ENCODE measurements at regions not wholly inside any gene's neighbourhood (a gene's known extent, or its start where the extent isn't known, plus 50 kb on each side); places are given as distances from the start of the nearest gene placed in this dataset.

- Histone ChIP-seq H3K9me3 (no peaks in the 10 kb centered on the region), H3K4me3 (no peak overlapping the region), H3K27me3 (no peaks in the 10 kb centered on the region), H3K27ac (no peak overlapping the region), H3K36me3 (no peaks in the 10 kb centered on the region), H3K4me1 (no peaks in the 10 kb centered on the region)
- WGBS, 2 donors, result 62 to 71% methylated on average over 2 of the region's 2 CpGs
- no peak for TF ChIP-seq CTCF (IDR thresholded peaks at IDR 0.05)
- intact Hi-C loops (cut with DNase I), result no loop called here
- DNase-seq, result no peak
- ATAC-seq, result peak in 5 of 8 donors; percentile 29 to 51 (median 47)
Observed at GRCh38 chr5:33072726-33073125, 361.6 kb downstream of the NPR3 start.

- H3K27me3 ChIP-seq, result no peaks in the 10 kb centered on the region
- no peak for TF ChIP-seq CTCF (IDR thresholded peaks at IDR 0.05)
- no peak overlapping the region for H3K27ac ChIP-seq
- no peaks in the 10 kb centered on the region for H3K36me3 ChIP-seq
- intact Hi-C loops (cut with DNase I), result no loop called here
- no peak for ATAC-seq
- no peaks in the 10 kb centered on the region for H3K9me3 ChIP-seq
- WGBS, 2 donors, result 66 to 90% methylated on average over 3 of the region's 3 CpGs
- H3K4me1 ChIP-seq, result peaks cover 0 to 7% (median 0%) of the 10 kb centered on the region in 9 donors
- no peak overlapping the region for H3K4me3 ChIP-seq
- no peak for DNase-seq
Observed at GRCh38 chr5:33073881-33074327, 362.8 kb downstream of the NPR3 start.

GRCh38 chr5:33074548-33074947 is 363.4 kb downstream of the NPR3 start:
- H3K4me3 ChIP-seq, result no peak overlapping the region
- ATAC-seq (no peak), DNase-seq (no peak)
- no peaks in the 10 kb centered on the region for H3K9me3 ChIP-seq
- WGBS, 2 donors, result 82 to 87% methylated on average over 3 of the region's 3 CpGs
- TF ChIP-seq CTCF (IDR thresholded peaks at IDR 0.05), result no peak
- no peaks in the 10 kb centered on the region for H3K36me3 ChIP-seq
- no peaks in the 10 kb centered on the region for H3K27me3 ChIP-seq
- H3K4me1 ChIP-seq, result peaks cover 0 to 11% (median 0%) of the 10 kb centered on the region in 9 donors
- no peak overlapping the region for H3K27ac ChIP-seq
- intact Hi-C loops (cut with DNase I), result no loop called here

GRCh38 chr5:33075731-33076130 is 364.6 kb downstream of the NPR3 start:
- 40 to 70% methylated on average over 2 of the region's 2 CpGs for WGBS, 2 donors
- no peaks in the 10 kb centered on the region for H3K9me3 ChIP-seq
- no peaks in the 10 kb centered on the region for H3K36me3 ChIP-seq
- DNase-seq (no peak), ATAC-seq (no peak)
- TF ChIP-seq CTCF (IDR thresholded peaks at IDR 0.05), result no peak
- H3K27me3 ChIP-seq, result no peaks in the 10 kb centered on the region
- no peak overlapping the region for H3K4me3 ChIP-seq
- intact Hi-C loops (cut with DNase I), result no loop called here
- no peak overlapping the region for H3K27ac ChIP-seq
- peaks cover 0 to 18% (median 0%) of the 10 kb centered on the region in 9 donors for H3K4me1 ChIP-seq

Data from heart right ventricle (tissue), 16 donors.